ENCODE measurements at regions not wholly inside any gene's neighbourhood (a gene's known extent, or its start where the extent isn't known, plus 50 kb on each side); places are given as distances from the start of the nearest gene placed in this dataset.

DNA sequence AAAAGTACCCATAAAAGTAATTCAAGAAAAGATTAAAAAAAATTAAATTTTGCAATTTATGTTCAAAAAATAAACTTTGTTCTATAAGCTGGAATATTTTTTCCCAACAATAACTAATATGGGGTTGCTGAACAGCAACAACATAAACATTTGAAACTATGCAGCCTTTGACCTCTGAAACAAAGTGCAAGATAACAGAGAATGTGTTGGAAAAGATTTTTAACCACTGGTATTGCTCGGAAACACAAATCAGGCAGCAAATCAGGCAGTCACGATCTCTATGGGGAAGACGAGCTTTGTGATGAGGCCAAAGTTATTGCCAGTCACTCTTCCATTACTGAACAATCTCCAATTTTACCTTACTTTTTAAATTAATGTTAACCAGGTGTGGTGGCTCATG, 332.1 kb downstream of the PABPC4L start:
- DNase-seq (ENCODE audit: low spot score) = no peak

DNA sequence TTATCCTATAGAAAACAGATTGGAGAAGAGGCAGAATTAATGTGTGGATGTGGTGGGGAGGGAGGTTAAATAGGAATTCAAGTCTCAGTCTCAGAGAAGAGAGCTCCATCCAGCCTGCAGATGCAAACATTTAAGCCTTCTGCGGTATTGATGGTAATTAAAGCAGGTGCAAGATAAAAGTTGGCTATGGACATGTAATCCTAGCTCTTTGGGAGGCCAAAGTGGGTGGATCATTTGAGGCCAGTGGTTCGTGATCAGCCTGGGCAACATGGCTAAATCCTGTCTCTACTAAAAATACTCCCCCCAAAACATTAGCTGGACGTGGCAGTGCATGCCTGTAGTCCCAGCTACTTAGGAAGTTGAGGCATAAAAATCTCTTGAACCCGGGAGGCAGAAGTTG, 332.7 kb downstream of the PABPC4L start:
- no peak for DNase-seq (ENCODE audit: low spot score)

DNA sequence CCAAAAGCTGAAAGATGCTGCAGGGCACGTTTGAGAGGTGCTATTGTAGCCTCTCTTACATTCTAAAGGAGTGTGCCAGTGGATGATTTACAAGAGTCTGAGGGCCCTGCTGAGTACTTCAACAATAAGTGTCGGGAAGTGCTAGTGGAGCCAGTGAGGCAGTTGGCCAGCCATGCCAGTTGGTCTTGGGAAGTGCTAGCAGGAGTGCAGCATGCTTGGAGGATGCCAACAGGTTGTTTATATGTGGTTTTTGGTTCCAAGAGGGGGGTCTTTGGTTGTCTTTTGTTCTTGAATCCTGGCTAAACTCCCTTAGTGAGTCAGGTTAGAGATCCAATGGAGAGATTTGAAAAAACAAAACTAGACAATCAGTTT, 335.3 kb downstream of the PABPC4L start:
- DNase-seq (ENCODE audit: low spot score) = no peak

DNA sequence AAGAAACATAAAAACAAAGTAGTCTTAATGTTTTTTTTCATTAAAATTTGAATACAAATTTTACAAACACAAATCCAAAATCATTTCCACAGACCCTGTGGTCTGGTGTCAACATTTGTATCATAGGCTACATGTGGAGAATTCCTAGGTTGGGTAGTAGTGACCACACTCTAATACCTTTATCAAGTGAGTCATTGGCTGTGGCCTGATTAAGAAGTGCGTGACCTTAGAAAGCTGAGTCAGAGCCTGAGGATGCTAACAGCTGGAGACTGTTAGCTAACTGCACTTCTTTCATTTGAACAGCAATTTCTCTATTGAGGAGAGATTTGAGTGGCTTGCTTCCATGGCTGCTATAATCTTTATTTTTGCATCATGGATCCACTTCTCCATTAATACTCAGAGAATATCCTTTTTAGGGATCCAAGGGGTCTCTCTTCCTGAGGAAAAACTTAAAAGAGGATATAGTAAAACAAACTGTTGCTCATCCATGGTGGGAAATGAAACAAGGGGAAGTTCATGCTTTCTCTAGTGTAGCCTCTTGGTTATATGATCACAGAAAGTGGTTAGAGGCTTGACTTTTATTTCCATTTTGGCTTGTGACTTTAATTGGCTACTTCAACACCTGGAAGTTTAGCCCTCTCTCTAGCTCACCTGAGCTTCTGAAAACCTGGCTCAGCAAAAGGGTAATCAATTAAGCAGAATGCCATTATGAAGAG, 335.8 kb downstream of the PABPC4L start:
- DNase-seq (ENCODE audit: low spot score) = no peak

DNA sequence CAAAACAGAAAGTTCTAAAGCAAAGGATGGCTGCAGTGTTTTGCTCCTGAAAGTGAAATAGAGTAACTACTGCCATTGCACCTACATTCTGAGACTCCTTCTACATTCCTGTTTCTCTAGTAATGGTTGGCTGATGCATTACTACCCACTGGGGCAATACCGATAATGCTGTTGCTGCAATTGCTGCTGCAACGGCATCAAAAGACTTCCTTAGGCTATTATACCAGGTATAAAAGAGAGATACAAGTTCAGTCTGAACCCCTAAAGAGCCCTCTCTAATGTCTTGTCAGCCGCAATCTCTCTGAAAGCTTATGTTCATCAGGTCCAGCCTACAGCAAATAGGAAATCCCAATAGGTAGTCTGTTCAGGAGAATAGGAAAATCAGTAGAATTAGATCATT, 338.4 kb downstream of the PABPC4L start:
- DNase-seq (ENCODE audit: low spot score) = no peak

DNA sequence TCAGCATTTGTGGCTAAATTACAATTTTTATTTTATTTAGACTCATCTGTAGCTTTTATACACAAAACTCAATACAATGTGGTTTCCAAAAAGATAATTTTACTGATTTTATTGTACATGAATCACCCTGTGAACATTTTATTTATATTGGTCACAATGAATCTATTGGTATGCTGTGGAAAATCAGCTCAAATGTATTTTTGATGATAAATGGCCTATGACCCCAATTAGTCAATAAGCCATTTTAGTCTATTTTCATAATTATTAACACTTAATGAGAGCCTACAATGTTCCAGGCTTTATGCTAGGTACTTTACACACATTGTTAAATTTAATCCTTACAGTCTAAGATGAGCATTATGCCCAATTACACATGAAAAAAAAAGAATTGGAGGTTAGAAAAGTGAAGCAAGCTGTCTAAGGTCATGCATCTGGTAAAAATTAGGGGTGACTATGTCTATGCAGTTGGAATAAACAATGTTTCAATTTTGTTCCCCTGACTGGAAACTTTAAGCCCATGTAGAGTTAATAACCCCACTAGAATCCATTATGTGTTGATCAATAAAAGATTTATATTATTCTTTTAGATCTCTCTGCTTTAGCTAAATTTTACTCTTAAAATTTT, 344.7 kb downstream of the PABPC4L start:
- no peak for DNase-seq (ENCODE audit: low spot score)

DNA sequence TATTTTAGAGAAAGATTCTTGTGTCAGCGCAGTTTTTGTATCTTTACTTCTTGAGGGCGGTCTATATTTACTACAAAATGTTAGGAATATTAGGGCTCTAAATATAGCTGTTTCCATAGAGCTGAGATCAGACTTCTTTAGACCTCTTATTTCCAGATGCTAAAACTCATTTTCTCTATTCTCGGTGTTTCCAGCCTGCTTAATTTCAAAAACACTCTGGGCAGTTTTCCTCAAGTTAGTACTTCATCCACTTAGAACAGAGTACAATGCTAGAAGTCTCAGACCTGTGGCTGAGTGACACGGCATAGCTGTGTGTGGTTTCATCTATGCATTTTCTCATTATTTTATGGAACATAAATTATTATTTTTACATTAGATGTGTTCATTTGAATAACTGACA, 346.6 kb downstream of the PABPC4L start:
- no peak for DNase-seq (ENCODE audit: low spot score)

DNA sequence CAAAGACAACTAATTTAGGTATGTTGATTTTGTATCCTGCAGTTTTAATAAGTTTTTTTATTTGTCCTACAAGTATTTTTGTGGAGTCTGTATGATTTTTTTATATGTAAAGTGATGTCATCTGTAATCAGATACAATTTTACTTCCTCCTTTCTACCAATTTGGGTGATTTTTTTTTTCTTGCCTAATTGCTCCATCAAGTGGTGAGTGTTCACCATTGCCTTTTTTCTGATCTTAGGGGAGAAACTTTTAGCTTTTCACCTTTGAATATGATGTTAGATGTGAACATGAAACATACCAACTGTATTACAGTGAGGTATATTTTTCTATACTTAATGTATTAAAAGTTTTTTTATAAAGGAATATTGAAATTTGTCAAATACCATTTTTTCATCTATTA, 362.3 kb downstream of the PABPC4L start:
- no peak for DNase-seq (ENCODE audit: low spot score)

DNA sequence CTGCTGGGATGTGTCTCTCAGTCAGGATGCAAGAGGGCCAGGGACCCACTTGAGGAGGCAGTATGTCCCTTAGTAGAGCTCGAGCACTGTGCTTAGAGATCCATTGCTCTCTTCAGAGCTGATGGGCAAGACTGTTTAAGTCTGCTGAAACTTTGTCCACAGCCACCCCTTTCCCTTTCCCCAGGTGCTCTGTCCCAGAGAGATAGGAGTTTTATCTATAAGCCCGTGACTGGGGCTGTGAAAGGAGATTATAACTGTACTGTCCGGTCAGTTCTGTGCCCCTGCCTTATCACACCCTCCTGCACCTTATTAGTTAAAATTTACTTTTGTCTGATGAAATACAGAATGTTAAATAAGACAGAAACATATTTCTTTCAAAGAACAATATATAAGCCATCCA, 378.4 kb downstream of the PABPC4L start:
- DNase-seq (ENCODE audit: low spot score) = no peak

DNA sequence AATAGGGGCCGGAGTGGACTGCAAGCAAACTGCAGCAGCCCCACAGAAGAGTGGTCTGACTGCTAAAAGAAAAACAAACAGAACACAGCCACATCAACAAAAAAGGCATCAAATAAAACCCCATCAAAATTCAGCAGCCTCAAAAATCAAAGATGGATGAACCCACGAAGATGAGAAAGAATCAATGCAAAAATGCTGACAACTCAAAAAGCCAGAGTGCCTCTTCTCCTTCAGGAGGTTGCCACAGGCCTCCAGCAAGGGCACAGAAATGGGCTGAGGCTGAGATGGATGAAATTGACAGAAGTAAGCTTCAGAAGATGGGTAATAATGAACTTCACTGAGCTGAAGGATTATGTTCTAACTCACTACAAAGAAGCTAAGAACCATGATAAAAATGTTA, 388.6 kb downstream of the PABPC4L start:
- DNase-seq (ENCODE audit: low spot score) = no peak

DNA sequence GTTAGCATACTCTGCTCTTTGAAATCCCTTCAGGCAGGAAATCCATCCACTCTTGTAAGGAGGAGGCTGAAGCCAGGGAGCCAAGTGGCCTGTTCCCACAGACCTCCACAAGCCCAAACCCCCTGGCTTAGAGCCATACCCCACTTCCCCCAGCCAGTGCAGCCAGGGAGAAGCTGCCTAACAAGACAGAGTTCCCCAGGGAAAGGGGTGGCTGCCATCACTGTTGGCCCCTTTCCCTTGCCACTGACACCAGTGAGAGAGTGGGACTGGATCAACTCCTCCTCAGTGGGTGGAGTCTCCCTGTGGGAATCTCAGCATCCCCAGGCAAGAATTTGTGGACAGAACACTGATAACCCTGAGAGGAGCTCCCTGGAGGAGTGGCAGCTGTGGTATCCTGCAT, 389.4 kb downstream of the PABPC4L start:
- DNase-seq (ENCODE audit: low spot score) = no peak

DNA sequence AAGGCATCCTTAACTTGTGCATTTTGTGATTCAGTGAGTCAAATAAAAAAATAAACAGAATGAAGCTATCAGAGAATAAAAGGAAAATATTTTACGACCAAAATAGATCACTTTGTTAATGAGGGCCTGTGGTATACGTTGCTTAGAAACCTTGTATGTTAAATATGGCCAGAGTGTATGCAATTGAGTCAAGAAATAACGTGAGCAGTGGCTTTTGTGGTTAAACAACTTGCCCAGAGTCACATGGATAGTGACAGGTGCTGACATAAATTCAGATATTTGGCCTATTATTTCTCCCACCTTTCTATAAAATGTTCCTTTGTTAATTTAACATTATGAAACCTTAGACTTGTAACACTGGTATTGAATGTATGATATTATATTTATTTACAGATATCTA, 393.4 kb downstream of the PABPC4L start:
- DNase-seq (ENCODE audit: low spot score) = no peak

DNA sequence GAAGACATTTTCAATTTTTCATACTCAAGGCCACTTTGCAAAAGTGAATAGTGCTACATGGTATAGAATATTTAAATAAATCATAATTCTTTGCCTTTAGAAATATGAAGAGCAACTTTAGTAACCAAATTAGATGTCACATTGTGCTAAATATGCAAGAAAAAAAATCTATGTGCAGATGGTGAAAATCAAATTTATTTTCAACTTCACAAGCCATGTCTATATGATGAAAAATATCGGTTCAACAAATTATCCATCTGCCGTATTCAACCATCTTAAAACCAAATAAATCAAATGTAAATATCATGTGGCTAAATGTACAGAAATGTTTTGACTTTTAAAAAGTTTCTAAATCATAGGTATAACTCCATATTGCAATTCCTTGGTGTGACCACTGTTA, 398.2 kb downstream of the PABPC4L start:
- no peak for DNase-seq (ENCODE audit: low spot score)

DNA sequence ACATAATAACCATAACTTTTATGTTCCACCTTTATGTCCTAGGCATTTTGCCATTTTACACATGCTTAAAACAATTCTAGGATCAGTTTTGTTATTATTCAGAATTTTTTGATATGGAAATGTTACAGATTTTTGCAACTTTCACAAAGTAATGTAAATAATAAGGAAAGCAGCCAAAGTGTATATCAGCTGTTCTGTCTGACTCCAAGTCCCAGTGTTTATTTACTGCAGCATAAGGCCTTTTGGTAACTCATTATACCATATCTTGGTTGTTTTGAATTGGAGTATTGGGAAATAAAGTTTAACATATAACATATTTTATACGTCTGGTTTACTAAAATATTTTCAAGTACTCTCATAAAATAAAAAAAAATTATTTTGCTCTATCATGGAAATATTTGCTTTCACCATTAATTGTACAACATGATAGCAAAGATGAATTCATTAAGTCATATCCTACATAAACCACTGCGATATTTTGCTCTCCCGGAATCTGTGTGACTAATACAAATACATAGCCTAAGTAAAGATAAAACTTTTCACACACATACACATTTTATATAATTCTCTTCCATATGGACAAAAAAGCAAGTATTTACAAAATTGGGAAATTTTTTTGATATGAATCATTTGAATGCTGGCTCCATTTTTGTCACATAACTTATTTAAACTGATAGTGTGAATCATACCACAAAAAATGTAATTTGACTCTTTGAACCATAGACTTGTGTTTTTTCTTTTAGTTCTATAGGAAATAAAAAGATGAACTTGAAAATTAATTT, 399.0 kb downstream of the PABPC4L start:
- DNase-seq (ENCODE audit: low spot score) = no peak

DNA sequence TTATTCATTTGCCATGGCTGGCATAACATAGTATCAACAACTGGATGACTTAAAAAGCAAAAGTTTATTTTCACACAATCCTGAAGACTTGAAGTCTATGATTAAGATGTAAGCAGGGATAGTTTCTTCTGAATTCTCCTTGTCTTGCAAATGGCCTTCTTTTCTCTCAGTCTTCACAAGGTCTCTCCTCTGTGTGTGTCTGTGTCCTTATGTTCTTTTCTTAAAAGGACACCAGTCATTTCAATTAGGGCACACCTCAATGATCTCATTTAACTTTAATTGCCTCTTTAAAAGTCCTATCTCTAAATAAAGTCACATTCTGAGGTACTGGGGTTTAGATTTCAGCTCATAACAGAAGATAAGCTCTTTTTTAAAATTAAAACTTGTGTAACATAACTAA, 399.7 kb downstream of the PABPC4L start:
- DNase-seq (ENCODE audit: low spot score) = no peak

DNA sequence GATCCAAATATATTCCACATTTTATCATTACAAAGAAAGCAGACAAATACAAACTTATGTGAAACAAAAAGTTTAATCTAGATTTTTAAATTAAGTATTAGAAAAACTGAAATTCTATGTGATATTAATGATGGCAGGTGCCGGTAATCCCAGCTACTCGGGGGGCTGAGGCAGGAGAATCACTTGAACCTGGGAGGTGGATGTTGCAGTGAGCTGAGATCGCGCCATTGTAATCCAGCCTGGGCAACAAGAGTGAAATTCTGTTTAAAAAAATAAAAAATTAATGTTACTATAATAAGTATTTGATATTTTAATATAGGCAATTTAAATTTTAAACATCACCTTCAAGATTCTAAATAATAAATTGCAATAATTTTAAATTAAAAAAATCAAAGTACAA, 400.6 kb downstream of the PABPC4L start:
- DNase-seq (ENCODE audit: low spot score) = no peak

DNA sequence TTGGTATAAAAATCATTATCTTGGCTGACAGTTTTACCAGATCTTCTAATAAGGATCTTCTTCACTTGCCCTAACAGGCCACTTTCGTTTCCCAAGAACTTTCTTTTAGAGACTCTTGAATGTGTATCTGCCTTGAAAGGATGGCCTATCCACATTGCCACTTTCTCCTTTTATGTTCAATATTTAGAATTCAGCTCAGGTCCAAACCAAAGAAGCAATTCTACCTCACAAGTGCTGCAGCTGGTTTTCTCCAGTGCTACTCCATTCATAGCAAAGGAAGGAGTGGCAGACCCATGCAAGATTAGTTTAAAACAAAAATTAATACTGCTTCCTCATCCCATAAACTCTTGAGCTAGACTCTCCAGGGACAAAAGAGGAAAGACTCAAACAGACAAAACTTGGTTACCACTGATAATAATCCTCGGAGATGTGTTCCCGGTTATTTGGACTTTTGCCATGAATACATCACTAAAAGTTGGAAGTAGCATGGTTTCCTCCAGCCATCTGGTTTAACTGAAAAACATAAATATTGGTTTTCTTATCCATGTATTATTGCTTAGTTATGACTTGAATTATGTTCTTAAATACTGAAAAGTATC, 401.8 kb downstream of the PABPC4L start:
- no peak for DNase-seq (ENCODE audit: low spot score)

DNA sequence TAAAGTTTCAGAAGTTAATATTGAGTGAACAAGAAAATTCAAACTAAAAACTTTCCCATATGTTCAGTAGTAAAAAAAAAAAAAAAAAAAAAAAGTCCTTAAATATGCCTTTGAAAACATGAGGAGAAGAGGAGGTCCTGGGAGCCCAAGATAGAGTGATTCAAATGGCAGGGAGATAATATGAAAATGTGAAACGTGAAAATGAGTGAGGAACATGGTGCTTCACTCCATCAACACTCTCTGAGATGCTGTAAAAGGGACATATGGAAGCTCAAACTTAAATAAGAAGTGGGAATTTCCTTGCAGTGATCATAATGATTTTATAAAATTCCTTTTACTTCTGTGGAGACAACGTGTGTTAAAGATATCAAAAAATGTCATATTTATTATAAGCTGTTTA, 423.9 kb downstream of the PABPC4L start:
- no peak for DNase-seq (ENCODE audit: low spot score)

DNA sequence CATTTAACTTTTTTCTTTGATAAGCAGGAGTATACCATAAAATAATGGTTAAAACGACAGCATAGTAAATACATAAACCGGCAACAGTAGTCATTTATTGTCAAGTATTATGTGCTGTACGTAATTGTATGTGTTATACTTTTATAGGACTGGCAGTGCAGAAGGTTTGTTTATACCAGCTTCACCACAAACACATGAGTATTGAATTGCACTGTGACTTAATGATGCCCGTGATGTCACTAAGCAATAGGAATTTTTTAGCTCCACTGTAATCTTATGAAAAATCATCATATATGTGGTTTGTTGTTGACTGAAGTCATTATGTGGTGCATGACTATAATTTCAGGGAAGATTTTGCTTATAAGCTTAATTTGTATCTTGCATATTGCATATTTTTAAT, 424.6 kb downstream of the PABPC4L start:
- DNase-seq (ENCODE audit: low spot score) = no peak

DNA sequence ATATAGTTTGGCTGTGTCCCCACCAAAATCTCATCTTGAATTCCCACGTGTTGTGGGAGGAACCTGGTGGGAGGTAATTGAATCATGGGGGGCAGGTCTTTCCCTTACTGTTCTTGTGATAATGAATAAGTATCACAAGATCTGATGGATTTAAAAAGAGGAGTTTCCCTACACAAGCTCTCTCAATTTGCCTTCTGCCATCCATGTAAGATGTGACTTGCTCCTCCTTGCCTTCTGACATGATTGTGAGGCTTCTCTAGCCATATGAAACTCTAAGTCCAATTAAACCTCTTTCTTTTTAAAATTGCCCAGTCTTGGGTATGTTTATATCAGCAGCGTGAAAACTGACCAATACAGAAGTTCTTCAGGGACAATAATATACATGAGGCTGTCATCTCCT, 425.1 kb downstream of the PABPC4L start:
- DNase-seq (ENCODE audit: low spot score) = no peak

DNA sequence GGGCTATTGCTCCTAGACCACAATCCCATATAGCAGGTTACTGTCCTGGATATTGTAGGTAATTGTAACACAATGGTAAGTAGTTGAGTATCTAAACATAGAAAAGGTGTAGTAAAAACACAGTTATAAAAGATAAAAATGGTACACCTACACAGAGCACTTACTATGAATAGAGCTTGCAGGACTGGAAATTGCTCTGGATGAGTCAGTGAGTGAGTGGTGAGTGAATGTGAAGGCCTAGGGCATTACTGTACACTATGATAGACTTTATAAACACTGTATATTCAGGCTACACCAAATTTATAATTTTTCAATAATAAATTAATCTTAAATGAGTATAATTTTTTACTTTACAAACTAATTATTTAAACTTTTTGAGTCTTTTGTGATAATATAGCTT, 425.7 kb downstream of the PABPC4L start:
- no peak for DNase-seq (ENCODE audit: low spot score)

DNA sequence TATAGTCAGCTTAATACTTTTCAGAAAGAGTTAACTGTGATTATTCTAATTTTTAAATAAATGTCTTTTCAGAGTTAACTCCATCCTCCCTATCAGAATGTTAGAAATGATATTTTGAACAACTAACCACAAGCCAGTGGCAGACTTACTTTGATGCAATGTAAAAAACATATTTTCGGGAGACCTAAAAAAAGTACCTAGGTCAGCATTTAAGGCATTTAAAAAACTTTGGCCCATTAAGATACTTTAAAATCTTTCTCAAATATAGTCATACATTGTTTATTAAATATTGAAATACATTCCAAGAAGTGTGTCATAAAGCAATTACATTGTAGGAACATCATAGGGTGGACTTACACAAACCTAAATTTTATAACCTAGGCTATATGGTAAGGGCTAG, 426.1 kb downstream of the PABPC4L start:
- DNase-seq (ENCODE audit: low spot score) = no peak

DNA sequence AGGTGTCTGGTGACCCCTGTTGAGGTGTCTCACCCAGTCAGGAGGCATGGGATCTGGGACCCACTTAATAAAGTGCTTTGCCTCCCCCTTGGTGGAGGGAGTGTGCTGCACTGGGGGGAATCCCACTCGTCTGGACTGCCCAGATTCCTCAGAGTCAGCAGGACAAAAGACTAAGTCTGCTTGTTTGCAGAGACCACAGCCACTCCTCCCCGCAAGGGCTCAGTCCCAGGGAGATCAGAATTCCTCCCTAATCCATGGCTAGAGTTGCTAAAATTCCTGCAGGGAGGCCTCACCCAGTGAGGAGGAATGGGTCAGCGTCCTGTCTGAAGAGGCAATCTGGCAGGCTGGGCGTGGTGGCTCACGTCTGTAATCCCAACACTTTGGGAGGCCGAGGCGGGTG, 442.2 kb downstream of the PABPC4L start:
- DNase-seq (ENCODE audit: low spot score) = no peak

Measured in SW480 (cell line).